ENCODE measurements at regions not wholly inside any gene's neighbourhood (a gene's known extent, or its start where the extent isn't known, plus 50 kb on each side); places are given as distances from the start of the nearest gene placed in this dataset.

DNA sequence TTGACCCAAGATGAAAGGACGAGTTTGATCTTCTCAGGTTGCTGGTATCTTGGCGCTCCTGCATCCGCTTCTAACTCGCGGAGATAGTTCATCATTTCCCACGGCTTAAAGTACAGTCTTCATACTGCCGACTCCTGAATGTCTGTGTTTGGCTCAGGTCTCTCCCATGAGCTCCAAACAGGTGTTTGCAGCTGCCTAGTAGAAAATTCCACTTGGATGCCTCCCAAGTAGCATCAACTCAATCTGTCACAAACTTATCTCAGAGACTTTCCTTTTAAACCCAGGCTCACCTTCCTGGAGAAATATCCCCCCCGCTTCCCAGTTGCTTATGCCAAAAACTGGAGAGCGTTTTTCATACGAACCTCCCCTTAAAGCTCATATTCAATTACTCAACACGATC, 986.5 kb downstream of the TBC1D22A start:
- no peak for DNase-seq

DNA sequence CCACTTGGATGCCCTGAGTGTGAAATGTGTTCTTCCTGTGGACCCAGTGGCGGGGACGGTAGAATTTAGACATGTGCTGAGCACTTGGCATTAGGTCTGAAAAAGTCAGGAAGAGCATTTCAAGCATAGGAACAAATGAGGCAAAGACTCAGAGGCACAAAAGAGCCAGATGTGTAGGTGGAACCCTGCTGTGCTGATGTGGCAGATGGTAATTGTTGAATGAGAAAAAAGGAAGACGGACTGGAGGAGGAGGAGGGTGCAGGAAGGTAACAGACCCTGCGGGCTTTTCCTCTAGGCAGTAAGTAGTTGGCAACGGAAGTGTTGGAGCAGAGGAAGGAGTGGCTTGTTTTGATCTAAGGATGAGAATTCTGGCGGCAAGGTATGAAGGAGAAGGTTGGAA, 985.8 kb downstream of the TBC1D22A start:
- no peak for DNase-seq

DNA sequence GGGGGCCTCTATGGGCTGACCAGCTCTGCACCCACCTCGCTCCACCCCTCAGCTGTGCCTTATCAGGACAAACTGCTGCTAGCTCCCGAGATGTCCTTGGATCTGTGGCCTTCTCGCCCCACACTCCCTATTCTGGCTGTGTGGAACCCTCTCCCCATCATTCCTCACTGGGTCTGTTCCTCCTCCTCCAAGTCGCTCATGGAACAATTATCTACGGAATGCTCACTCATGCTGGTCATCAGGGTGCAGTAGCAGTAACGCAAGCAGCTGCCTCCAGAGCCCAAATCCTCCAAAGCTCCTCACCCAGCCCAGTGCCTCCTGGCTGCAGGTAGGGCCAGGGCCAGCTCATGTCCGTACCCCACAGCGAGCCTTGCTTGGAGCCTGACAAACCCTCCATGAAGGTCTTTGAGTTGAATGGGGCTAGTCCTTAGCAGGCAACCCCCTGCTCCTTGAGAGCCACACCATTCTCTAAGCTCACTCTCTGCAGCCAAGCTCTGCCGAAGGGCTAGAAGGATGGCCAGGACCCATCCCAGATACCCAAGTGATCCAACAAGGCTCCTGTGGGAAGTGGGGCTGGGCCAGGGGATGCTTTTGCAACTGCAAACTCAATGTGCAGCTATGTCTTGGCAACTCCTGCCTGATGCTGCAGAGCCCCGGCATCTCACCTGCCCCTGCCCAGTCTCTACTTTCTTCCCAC, 977.8 kb downstream of the TBC1D22A start:
- DNase-seq = no peak

DNA sequence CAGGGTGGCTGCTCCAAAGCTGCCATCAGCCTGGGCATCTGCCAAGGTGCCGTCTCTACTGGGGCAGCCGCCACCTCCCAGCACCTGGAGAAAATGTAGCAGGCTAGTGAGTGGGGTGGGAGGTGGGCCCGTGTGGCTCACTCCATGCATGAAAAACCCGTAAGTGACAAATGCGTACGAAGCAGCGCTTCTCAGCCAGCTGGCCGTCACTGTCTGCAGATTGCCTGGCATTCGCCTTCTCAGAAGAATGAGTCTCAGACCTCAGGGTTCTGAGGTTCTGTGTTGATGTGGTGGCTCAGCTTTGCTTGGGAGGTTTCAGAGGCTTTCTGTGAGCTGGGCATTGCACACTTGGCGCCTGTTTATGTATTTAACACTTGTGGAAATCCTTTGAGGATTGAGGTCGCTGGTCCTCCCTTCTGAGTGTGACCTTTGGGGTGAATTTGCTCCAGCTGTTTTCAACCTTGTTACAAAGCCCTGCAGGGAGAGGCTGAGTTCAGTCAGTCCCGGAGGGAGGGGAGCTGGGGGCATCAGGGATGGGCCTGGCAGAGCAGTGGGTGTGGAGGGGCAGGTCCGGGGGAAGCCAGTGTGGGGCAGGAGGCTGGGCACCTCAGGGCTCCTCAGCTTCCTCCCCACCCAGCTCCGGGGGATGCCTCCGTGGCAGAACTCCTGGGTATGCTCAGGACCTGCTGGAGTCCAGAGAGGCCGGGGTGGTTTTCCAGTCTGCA, 977.0 kb downstream of the TBC1D22A start:
- DNase-seq = no peak

DNA sequence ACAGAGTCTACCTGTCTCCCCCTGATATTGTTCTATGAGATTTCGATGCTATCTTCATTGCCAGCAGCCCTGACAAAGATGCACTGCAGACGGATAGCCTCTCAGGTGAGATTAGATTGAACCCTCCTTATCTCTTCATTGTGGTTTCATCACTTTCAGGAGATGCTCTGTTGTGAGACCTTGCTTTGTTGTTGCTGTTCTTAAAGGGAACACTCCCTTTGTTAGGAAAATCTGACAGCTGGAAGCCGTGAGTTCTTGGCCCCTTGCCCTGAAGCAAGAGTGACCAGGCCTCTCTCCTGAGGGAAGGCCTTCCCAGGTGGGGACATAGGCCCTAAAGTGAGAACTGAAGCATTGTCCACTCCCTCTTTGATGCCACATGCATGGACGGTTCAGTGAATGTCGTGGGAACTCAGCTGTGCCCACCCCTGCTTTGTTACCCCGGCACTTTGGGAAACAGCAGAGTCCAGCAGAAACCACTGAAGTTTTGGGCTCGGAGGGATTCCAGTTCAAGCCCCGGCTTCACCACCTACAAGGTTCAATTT, 976.1 kb downstream of the TBC1D22A start:
- no peak for DNase-seq

DNA sequence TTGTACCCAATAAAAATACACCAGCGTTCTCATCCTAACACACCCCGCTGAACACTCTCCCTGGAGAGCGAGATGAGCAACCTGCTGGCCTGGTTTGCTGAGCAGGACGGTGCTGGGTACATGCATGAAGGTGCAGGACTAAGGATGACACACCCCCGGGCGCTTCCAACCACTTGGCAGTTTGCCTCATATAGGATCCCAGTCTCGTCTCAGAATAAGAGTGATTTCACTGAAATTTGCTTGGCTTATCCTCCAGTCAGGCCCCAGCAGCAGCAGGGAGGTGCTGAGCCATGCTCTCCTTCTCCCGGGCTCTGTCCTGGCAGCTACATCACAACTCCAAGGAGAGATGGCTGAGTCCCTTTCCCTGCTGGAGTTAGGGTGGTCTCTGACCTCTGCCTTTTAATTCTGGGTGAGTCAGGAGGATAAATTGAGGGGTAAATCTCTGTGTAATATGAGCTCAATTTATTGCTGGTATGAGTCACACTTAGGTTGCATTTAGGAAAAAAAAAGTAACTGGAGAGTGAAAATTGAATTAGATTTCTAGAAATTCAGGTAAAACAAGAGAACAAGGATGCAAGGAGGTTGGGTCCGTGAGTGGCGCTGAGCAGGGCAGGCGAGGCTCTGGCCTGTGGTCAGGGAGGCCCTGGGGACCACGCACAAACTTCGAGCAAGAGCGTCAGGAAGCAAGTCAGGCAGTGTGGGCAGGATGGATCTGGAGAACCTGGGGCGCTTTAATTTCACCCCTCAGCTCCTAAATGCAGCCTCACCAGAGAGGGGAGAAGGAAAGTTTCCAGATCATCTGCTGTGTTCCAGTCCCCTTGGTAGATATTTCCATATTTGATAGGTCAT, 974.0 kb downstream of the TBC1D22A start:
- DNase-seq = no peak

DNA sequence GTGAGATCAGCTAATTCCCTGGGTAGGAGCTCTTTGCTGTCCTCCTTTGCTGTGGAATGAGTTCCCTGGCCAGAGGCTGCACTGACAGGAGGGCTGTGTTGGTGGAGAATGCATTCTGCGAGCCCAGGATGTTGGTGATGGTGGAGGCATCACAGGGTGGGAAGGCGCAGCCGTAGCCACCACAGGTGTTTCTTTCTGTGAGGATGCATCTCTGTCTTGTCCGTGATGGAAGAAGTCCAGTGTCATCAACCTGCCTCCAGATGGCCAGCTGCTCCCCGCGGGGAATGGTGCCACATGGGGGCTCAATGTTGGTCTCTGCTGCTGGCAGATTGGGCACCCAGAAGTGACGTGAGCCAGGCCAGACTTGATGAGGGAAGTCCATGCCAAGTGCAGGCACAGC, 972.1 kb downstream of the TBC1D22A start:
- no peak for DNase-seq

DNA sequence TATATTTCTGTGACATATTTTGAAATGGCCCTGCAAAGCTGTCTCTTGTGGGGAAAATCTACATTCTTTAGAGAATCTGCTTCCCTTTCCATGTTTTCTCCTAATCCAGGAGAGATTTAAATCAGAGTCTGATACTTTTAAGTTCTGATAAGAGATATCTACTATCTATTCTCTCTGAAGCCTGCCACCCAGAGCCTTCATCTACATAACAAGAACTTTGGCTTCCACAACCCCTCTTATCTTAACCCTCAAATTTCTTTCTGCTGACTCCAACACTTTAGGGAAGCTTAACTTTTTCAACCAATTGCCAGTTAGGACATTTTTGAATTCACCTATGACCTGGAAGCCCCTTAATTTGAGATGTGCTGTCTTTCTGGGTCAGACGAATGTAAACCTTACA, 965.2 kb downstream of the TBC1D22A start:
- DNase-seq = no peak

DNA sequence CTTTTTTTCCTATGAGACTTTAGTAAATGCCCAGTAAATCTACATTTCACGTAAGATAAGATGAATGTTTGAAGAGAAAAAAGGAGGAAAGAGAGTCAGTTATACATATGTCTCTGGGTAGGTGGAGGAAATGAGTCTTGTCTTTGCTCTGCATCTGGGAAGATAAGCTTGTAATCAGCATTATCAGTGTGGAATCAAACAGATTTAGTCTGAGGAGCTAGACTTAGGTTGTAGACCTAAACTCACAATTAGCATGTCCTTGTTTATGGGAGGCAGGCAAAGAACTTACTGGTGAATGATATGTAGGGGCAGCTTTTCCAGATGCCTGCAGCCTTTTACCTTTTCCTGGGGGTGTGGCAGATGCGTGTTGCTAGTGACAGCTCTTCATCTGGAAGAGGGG, 962.3 kb downstream of the TBC1D22A start:
- DNase-seq = no peak

DNA sequence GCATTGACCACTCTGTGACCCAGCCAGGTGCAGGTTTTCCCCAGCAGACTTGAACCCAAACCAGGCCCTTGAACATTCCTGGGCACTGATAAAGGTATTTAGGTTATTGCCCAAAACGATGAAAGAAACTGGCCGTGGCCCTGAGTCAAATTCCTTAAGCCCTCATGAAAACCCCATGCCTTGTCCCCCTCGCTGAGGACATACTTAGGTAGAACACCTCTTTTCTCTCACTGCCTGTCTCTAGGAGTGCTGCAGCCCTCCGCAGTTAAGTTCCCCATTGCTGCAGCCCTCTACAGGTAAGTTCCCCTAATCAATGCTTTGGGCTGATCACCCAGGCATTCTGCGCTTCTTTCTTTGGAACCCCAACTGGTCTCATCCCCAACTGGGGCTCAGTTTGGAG, 961.6 kb downstream of the TBC1D22A start:
- no peak for DNase-seq

DNA sequence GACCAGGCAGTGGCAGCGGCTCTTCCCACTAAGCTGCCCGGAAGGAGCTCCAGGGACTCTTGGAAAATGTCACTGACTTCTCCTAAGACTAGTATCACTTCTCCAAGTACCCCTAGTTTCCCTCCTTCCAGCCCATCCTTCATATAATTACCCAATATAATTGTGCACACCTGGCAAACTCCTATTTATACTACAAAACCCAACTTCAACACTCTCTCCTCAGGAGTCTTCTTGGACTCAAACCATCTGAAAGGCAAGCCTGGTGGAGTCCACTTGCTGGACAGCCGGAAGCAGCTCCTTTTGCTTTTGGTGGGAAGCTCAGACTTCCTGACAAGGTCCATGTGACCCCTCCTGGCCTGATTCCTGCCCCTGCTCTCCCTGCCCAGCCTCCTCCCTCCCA, 955.9 kb downstream of the TBC1D22A start:
- no peak for DNase-seq

DNA sequence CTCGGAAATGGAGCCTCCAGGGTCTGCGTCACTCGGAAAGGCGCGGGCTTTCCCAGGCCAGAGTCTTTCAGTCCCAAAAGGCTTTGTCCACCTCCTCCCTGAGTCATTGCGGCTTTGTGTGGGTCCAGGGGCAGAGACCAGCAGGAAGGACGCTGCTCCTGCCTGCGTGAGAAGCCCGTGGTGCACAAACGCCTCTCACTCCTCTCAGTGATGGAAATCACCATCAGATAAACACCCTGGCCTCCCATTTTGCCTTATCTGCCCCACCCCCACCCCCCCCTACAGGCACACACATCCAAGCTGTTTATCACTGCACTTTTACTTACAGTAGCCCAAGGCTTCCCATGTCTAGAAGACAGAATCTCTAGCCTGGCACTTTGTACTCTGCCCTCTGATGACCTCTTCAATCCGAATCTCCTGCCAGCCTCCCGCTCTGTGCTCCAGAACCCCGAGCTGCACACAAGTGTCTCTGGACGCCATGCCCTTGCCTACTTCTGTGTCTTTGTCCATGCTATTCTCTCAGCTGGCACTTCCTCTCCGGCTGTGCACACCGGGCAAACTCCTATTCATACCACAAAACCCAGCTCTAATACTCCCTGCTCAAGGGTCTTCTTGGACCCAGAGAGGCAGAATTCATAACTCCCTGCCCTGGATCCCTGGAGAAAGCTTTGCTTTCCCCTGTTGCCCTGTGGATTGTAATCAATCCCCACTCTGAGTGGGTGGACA, 954.6 kb downstream of the TBC1D22A start:
- DNase-seq = no peak

DNA sequence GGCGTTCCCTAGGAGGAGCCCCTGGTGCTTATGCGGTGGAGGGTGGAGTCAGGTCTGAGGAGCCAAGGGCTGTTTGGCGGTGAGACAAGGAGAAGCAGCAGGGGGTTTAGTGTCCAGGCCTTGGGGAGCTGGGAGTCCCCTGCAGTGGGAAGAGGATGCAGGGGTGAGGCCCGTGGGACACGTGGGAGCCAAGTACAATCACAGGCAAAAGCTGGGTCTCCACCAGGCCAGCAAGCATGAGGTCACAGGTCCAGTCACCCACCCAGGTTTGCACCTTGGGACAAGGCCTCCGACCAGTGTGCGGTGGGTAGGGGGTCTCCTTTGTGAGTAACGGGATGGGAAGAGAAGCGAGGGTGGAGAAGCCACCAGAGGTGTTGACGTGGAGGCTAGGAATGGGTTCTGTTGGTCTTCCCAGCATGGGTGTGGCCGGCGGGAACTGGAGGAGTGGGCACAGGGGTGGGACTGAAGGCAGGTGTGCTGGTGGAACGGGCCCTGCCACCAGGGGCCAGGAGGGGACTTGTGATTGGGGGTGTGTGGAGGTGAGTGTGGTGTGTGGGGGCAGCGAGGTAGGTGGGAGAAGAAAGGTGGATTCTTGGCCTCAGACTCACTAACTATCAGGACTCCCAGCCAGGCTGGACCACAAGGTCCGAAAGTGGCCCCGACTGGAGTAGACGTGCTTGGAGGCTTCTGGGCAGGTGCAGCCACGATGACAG, 953.6 kb downstream of the TBC1D22A start:
- no peak for DNase-seq

DNA sequence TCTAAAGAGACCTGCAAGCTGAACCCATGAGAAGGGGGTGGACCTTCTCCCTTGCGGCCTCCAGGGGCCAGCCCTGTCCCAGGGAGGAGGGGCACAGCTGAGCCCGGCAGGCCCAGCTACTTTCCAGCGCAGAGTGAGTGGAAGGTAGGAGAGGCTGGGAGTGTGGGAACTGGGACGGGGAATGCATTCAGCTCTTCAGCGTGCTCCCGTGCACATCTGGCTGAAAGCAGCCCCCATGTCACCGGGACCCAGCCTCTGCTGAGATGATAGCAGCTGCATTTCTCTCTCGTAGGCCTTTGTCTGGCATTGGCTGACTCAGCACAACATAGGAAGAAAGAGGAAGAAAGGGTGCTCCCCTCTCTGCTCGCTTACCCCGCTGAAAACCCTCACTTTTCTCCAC, 951.5 kb downstream of the TBC1D22A start:
- DNase-seq = no peak

DNA sequence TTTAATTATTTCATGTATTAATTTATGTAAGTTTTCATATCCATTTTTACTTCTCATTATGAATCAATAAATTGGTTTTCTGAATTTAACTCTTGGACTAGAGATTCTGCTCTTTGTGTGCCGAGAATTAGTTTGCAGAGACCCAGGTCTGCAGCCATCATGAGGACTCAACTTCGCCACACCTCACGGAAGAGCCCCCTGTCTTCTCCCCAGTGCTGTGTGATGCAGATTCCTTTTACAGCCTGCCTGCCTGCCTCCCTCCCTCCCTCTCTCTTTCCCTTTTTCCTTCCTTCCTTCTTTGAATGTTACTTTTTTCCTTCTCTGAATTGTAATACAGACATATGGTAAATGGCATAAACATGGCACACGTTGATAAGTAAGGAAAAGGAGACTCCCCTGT, 947.7 kb downstream of the TBC1D22A start:
- DNase-seq = no peak

DNA sequence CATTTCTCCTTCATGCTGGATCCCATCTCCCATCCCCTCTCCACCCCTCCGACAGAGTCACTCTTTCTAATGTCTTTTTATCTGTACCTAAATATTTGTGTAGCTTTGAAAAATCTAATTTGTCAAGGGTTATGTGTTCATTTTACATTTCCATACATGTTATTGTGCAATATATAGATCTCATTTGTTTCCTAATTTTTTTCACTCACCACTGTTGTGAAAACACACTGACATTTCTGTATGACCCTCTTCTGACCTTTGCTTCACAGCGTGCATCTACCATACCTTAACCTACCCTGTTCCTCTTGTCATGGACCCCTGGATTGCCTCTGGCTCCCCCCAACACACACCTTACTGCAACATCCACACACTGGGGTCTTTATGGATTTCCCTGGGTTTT, 942.9 kb downstream of the TBC1D22A start:
- DNase-seq = no peak

DNA sequence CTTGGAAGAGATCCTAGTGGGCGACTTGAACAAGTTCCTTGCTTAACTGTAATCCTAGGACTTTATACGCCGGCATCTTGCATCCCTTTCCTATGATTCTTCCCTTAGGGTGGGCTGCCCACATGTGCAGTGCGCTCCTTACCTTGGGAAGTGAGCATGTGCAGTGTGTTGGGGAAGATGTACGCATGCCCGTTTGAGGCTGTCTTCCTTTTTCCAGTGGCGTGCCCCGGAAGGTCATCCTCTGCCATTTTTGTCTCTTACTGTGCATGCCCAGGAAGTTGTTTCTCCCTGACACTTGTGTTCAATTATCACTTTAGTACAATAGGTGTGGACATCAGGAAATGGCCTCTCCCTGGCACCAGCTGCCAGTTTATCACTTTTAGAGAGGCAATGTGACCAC, 936.5 kb downstream of the TBC1D22A start:
- no peak for DNase-seq

DNA sequence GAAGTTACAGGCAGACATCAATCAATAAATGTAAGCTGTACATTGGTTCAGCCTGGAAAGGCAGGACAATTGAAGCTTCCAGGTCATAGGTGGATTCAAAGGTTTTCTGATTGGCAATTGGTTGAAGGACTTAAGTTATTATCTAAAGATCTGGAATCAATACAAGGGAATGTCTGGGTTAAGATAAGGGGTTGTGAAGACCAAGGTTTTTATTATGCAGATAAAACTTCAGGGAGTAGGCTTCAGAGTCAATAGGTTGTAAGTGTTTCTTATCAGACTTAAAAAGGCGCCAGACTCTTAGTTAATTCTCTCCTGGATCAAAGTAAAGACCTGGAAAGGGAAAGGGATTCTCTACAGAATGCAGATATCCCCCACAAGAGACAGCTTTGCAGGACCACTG, 935.4 kb downstream of the TBC1D22A start:
- DNase-seq = no peak

DNA sequence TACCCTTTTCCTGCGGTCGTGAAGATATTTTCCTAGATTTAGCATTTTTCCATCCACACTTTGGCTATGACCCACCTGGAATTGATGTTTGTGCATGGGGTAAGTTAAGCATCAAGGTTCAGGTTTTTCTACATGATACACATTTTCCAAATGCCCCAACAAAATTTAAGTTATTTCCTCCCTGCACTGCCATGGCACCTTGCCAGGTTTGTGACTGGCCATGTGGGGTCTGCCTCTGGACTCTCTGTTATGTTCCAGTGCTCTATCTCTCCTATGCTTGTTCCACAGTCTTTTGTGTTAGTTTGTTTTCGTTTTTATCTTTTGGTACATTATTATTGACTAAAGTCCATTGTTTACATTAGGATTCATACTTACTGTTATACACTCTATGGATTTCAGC, 934.3 kb downstream of the TBC1D22A start:
- no peak for DNase-seq

DNA sequence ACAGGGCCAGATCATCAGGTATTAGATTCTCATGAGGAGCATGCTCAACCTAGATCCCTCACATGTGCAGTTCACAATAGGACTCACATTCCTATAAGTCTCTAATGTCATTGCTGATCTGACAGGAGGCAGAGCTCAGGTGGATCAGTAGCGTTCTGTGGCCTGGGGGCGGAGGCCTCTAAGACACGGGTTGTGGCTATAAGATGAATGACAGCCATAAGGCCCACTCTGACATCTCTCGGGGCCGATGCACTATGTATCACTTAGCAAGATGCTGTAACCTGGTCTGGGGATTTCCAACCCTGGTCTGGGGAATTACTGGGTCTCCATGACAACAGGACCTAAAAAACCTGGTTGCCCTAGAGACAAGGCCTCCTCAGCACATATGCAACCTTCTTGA, 932.7 kb downstream of the TBC1D22A start:
- DNase-seq = no peak

All from amygdala (tissue), 56 donors.